Spleen (tissue), 7 donors: ENCODE measurements at regions not wholly inside any gene's neighbourhood (a gene's known extent, or its start where the extent isn't known, plus 50 kb on each side); places are given as distances from the start of the nearest gene placed in this dataset.

ENCODE experiments used
- POLR2A ChIP-seq, 3 donors: fragments of 450-650 bp; IDR thresholded peaks; one replicate each; pipeline ENCODE4 v1.5.1; 2017; ENCODE audit warnings: antibody characterized with exemption in 3 of 3, mild to moderate bottlenecking in 1 of 3
- POLR2AphosphoS5 ChIP-seq, 3 donors: sonication (generic); formaldehyde crosslinking; IDR thresholded peaks; one replicate each; pipeline ENCODE4 v1.5.1; 2017; ENCODE audit warnings: antibody characterized with exemption in 3 of 3
- TF ChIP-seq, protein P1 (sequence below), 11 experiments: fragments of 200-600 bp in 7 of 11; fragments of 450-650 bp in 4 of 11; sonication (generic) in 4 of 11; IDR thresholded peaks in 8 of 11; conservative IDR thresholded peaks in 3 of 11; 1 replicate in 7 of 11; 2 replicates in 4 of 11; pipeline versions ENCODE4 v1.4.0 to v1.8.0; 2016 to 2021; ENCODE audit warnings: antibody characterized with exemption in 11 of 11, inconsistent platforms in 4 of 11, mild to moderate bottlenecking in 1 of 11
- donor health status: DM: no; HTN: no; CAD: no; lungs with moderate emphysema.
- donor health status: DM: no; HTN: no; CAD: no.
- donor health status: DM: no; HTN: no; CAD: no.

DNA sequence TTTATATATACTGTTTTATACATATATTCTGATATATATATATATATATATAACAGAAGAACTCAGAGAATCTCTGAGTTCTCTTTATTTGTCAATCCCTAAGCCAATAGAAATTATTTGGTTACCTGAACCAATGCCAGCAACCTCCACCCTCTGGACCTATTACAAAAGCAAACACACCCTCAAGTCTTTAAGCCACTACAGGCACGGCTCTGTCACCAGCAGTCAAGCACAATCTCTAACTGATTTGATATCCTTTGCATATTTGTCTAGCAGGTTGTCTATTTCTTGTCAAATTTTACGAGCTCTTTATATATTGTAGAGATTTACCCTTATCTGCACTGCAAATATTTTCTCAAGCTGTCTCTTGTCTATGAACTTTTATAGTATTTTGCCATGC lies 66.6 kb upstream of the TOPAZ1 start:
- TF ChIP-seq, protein P1, sequence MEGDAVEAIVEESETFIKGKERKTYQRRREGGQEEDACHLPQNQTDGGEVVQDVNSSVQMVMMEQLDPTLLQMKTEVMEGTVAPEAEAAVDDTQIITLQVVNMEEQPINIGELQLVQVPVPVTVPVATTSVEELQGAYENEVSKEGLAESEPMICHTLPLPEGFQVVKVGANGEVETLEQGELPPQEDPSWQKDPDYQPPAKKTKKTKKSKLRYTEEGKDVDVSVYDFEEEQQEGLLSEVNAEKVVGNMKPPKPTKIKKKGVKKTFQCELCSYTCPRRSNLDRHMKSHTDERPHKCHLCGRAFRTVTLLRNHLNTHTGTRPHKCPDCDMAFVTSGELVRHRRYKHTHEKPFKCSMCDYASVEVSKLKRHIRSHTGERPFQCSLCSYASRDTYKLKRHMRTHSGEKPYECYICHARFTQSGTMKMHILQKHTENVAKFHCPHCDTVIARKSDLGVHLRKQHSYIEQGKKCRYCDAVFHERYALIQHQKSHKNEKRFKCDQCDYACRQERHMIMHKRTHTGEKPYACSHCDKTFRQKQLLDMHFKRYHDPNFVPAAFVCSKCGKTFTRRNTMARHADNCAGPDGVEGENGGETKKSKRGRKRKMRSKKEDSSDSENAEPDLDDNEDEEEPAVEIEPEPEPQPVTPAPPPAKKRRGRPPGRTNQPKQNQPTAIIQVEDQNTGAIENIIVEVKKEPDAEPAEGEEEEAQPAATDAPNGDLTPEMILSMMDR (IDR thresholded peaks at IDR 0.05 in 8 of 11, conservative IDR thresholded peaks at IDR 0.05 in 3 of 11), result no peak
- TF ChIP-seq POLR2A (IDR thresholded peaks at IDR 0.05) (no peak), POLR2AphosphoS5 (IDR thresholded peaks at IDR 0.05) (no peak)
